H1 (cell line): ENCODE measurements at regions not wholly inside any gene's neighbourhood (a gene's known extent, or its start where the extent isn't known, plus 50 kb on each side); places are given as distances from the start of the nearest gene placed in this dataset.

Experiments used
- GTF2F1 ChIP-seq: IDR thresholded peaks from 2 replicates; pipeline ENCODE4 v1.6.1; 2012; ENCODE audit warnings: low read depth, low read length, improper control_type of control experiment, borderline replicate concordance
- POLR2A ChIP-seq, 2 experiments: IDR thresholded peaks; 1 replicate in 1 of 2; 2 replicates in 1 of 2; pipeline ENCODE4 v1.6.1; 2011; ENCODE audit warnings: low read depth in 2 of 2, low read length in 2 of 2, mild to moderate bottlenecking in 2 of 2; ENCODE audit errors: control extremely low read depth in 1 of 2
- TF ChIP-seq, protein P1 (sequence below), 3 experiments: IDR thresholded peaks; 1 replicate in 2 of 3; 2 replicates in 1 of 3; pipeline versions ENCODE4 v1.5.1 to v1.6.1; 2011; ENCODE audit warnings: low read length in 3 of 3, mild to moderate bottlenecking in 3 of 3, inconsistent platforms in 2 of 3, low read depth in 1 of 3, moderate library complexity in 1 of 3; ENCODE audit not compliant: insufficient read depth in 1 of 3; ENCODE audit errors: control extremely low read depth in 1 of 3

DNA sequence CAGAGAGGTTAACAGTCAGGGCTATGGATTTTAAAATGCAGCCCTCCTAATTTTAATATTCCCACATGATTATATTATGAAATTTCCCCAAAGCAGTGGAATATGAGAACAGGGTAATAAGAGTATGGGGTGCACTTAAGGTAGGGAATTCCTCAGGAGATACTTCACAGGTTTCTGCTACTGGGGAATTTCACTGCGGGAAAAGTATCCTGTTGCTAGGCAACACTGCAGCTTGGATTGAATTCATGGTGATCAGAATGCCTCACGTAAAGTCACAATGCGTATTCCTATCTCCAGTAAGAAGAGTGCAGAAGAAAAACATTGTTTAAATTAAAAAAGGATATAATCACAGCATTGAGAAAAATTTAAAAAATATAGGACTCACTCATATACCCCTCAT, 398.1 kb upstream of the RPS6KA3 start:
- TF ChIP-seq, protein P1, sequence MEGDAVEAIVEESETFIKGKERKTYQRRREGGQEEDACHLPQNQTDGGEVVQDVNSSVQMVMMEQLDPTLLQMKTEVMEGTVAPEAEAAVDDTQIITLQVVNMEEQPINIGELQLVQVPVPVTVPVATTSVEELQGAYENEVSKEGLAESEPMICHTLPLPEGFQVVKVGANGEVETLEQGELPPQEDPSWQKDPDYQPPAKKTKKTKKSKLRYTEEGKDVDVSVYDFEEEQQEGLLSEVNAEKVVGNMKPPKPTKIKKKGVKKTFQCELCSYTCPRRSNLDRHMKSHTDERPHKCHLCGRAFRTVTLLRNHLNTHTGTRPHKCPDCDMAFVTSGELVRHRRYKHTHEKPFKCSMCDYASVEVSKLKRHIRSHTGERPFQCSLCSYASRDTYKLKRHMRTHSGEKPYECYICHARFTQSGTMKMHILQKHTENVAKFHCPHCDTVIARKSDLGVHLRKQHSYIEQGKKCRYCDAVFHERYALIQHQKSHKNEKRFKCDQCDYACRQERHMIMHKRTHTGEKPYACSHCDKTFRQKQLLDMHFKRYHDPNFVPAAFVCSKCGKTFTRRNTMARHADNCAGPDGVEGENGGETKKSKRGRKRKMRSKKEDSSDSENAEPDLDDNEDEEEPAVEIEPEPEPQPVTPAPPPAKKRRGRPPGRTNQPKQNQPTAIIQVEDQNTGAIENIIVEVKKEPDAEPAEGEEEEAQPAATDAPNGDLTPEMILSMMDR (IDR thresholded peaks at IDR 0.05; ENCODE audit: control extremely low read depth in 1 of 3, insufficient read depth in 1 of 3, low read depth in 1 of 3, low read length in 3 of 3), result no peak
- no peak for TF ChIP-seq GTF2F1
- TF ChIP-seq POLR2A (IDR thresholded peaks at IDR 0.05; ENCODE audit: control extremely low read depth in 1 of 2, low read depth in 2 of 2, low read length in 2 of 2), result no peak
